B cell (primary cell): ENCODE measurements at regions not wholly inside any gene's neighbourhood (a gene's known extent, or its start where the extent isn't known, plus 50 kb on each side); places are given as distances from the start of the nearest gene placed in this dataset.

Source experiments
- ATAC-seq: fragments of 200-7000 bp; cut with Tn5 transposase; one replicate; pipeline ENCODE4 v1.10.0; 2021; ENCODE audit warnings: low read depth, mild to moderate bottlenecking, moderate number of reproducible peaks, moderate library complexity
- CTCF ChIA-PET: fragments of 350-600 bp; sonication (Branson Sonifier 250); formaldehyde crosslinking; loops from one replicate; lab custom pipeline; 2021; ENCODE audit warnings: antibody characterized with exemption, inconsistent platforms; lab: Charles Lee
- POLR2A ChIA-PET: fragments of 350-600 bp; sonication (Branson Sonifier 250); formaldehyde crosslinking; loops from one replicate; lab custom pipeline; 2021; ENCODE audit warnings: antibody characterized with exemption; lab: Charles Lee
- DNase-seq: peaks from one replicate; pipeline ENCODE4 v3.0.0; 2013
- H2AFZ ChIP-seq: 2 replicates; pipeline ENCODE4 v1.6.1; 2012; ENCODE audit warnings: mild to moderate bottlenecking, low read depth, low read length; ENCODE audit not compliant: insufficient read depth, poor library complexity, severe bottlenecking
- H3K27ac ChIP-seq, 2 donors: 1 replicate in 1 of 2; 2 replicates in 1 of 2; pipeline ENCODE4 v1.5.1; 2012 to 2013; ENCODE audit warnings: low read length in 2 of 2, mild to moderate bottlenecking in 2 of 2, moderate library complexity in 1 of 2
- H3K27me3 ChIP-seq, 4 experiments: fragments of 200-600 bp in 1 of 4; sonication (generic) in 1 of 4; replicated peaks in 1 of 4; 1 replicate in 2 of 4; 2 replicates in 2 of 4; pipeline versions ENCODE4 v1.6.1 to v1.7.0; 2013 to 2016; ENCODE audit warnings: low read length in 3 of 4, mild to moderate bottlenecking in 2 of 4, mixed read lengths in 1 of 4, moderate library complexity in 1 of 4; ENCODE audit not compliant: insufficient read depth in 4 of 4, control insufficient read depth in 3 of 4; ENCODE audit errors: control extremely low read depth in 1 of 4
- H3K36me3 ChIP-seq, 2 experiments: replicated peaks in 1 of 2; 1 replicate in 1 of 2; 2 replicates in 1 of 2; pipeline versions ENCODE4 v1.6.1 to v1.7.1; 2013; ENCODE audit warnings: low read length in 1 of 2; ENCODE audit not compliant: insufficient read depth in 2 of 2, control insufficient read depth in 1 of 2; ENCODE audit errors: control extremely low read depth in 1 of 2, extremely low read depth in 1 of 2
- H3K4me1 ChIP-seq, 2 donors: fragments of 200-600 bp in 1 of 2; sonication (generic) in 1 of 2; 1 replicate in 1 of 2; 2 replicates in 1 of 2; pipeline versions ENCODE4 v1.5.1 to v1.6.1; 2013 to 2017; ENCODE audit warnings: low read length in 2 of 2; ENCODE audit not compliant: control insufficient read depth in 2 of 2, insufficient read depth in 2 of 2
- H3K4me2 ChIP-seq: replicated peaks from 2 replicates; pipeline ENCODE3; 2012; ENCODE audit warnings: mild to moderate bottlenecking, low read depth, low read length; ENCODE audit not compliant: poor library complexity, severe bottlenecking
- H3K4me3 ChIP-seq, 5 experiments: fragments of 200-600 bp in 1 of 5; sonication (generic) in 1 of 5; 1 replicate in 3 of 5; 2 replicates in 2 of 5; pipeline versions ENCODE4 v1.5.1 to v1.7.0; 2011 to 2016; ENCODE audit warnings: low read length in 4 of 5, mild to moderate bottlenecking in 4 of 5, low read depth in 2 of 5, control low read depth in 1 of 5, moderate library complexity in 1 of 5; ENCODE audit not compliant: insufficient read depth in 1 of 5; ENCODE audit errors: control extremely low read depth in 1 of 5, extremely low read depth in 1 of 5
- H3K79me2 ChIP-seq: fragments of 200-600 bp; sonication (generic); one replicate; pipeline ENCODE4 v1.6.0; 2016; ENCODE audit warnings: low read length; ENCODE audit not compliant: control insufficient read depth, insufficient read depth
- H3K9ac ChIP-seq: fragments of 200-600 bp; sonication (generic); 2 replicates; pipeline ENCODE4 v1.6.1; 2017; ENCODE audit warnings: mild to moderate bottlenecking, low read length, moderate library complexity
- H3K9me3 ChIP-seq, 3 donors: one replicate each; pipeline versions ENCODE4 v1.6.1 to v1.7.1; 2013; ENCODE audit warnings: low read length in 2 of 3; ENCODE audit not compliant: control insufficient read depth in 2 of 3, insufficient read depth in 1 of 3; ENCODE audit errors: control extremely low read depth in 1 of 3
- H4K20me1 ChIP-seq: 2 replicates; pipeline ENCODE4 v1.6.0; 2012; ENCODE audit warnings: mild to moderate bottlenecking, low read length; ENCODE audit not compliant: insufficient read depth, control insufficient read depth, poor library complexity, severe bottlenecking
- H3K27ac Mint-ChIP-seq: one replicate; pipeline ENCODE4 v1.8.0; 2021; ENCODE audit warnings: mixed read lengths
- H3K27me3 Mint-ChIP-seq: one replicate; pipeline ENCODE4 v1.8.0; 2021; ENCODE audit warnings: mixed read lengths
- H3K4me1 Mint-ChIP-seq: one replicate; pipeline ENCODE4 v1.8.0; 2021; ENCODE audit warnings: mixed read lengths
- H3K4me3 Mint-ChIP-seq: one replicate; pipeline ENCODE4 v1.8.0; 2021; ENCODE audit warnings: mixed read lengths
- H3K9me3 Mint-ChIP-seq: one replicate; pipeline ENCODE4 v1.8.0; 2022; ENCODE audit warnings: mixed read lengths; ENCODE audit not compliant: insufficient read depth
- CTCF ChIP-seq: fragments of 200-600 bp; IDR thresholded peaks from one replicate; pipeline ENCODE4 v1.8.0; 2022; ENCODE audit warnings: antibody characterized with exemption, mild to moderate bottlenecking
- EZH2 ChIP-seq: IDR thresholded peaks from 2 replicates; pipeline ENCODE4 v1.6.1; 2012; ENCODE audit warnings: borderline replicate concordance, low read depth, mild to moderate bottlenecking, moderate library complexity, low read length; ENCODE audit not compliant: insufficient read depth, poor library complexity, severe bottlenecking
- WGBS: methylation state at CpG from one replicate; pipeline ENCODE4 v1.1.5; 2013; ENCODE audit warnings: missing lambda C conversion rate; ENCODE audit not compliant: insufficient coverage; 5-methylcytosine and 5-hydroxymethylcytosine counted together
- intact Hi-C: fragments of 100-400 bp; cut with micrococcal nuclease; formaldehyde crosslinking; loops from one replicate; pipeline ENCODE4 v1.10.0; 2022

- ChIA-PET POLR2A (no interaction called here), CTCF (no interaction called here)
- no peaks in the 10 kb centered on the region for H3K27me3 ChIP-seq
- H3K9me3 ChIP-seq = no peaks in the 10 kb centered on the region
- H3K4me3 ChIP-seq = no peak overlapping the region
- no peak overlapping the region for H3K4me2 ChIP-seq
- DNase-seq (no peak), ATAC-seq (no peak)
- no peak overlapping the region for H3K9ac ChIP-seq
- no peak overlapping the region for H3K27ac Mint-ChIP-seq
- no peak overlapping the region for H3K27ac ChIP-seq
- H3K27me3 Mint-ChIP-seq = no peaks in the 10 kb centered on the region
- no peaks in the 10 kb centered on the region for H3K79me2 ChIP-seq
- no peaks in the 10 kb centered on the region for H4K20me1 ChIP-seq
- intact Hi-C loops = no loop called here
- H3K4me1 Mint-ChIP-seq = no peaks in the 10 kb centered on the region
- H3K4me3 Mint-ChIP-seq = no peak overlapping the region
- H2AFZ ChIP-seq = no peak overlapping the region
- TF ChIP-seq CTCF (no peak), EZH2 (no peak)
- WGBS = 80% methylated on average over 4 of the region's 8 CpGs
- H3K36me3 ChIP-seq = no peaks in the 10 kb centered on the region
- H3K9me3 Mint-ChIP-seq = peaks cover 4% of the 10 kb centered on the region
- H3K4me1 ChIP-seq = no peaks in the 10 kb centered on the region
These were observed 404.1 kb downstream of the CBLN2 start for GRCh38 chr18:72140007-72140406.

DNA sequence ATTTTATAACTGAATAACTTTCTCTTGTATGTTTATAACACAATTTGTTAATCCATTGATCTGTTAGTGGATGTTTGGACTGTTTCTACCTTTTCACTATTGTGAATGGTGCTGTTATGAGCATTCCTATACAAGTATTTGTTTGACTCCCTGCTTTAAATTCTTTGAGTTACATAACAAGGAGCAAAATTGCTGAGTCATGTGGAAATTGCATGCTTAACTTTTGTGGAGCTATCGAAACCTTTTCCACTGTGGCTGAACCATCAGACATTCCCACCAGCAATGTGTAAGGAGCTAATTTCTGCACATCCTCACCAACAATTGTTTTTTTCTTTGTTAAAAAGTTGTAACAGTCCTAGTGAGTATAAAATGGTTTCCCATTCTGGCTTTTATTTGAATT lies 415.5 kb downstream of the CBLN2 start:
- Mint-ChIP-seq H3K27ac (no peak overlapping the region), H3K4me3 (no peak overlapping the region), H3K4me1 (no peaks in the 10 kb centered on the region), H3K27me3 (no peaks in the 10 kb centered on the region), H3K9me3 (peaks cover 7% of the 10 kb centered on the region)
- no peak for DNase-seq
- Histone ChIP-seq H3K27ac (no peak overlapping the region), H3K4me1 (no peaks in the 10 kb centered on the region), H3K79me2 (no peaks in the 10 kb centered on the region), H3K36me3 (no peaks in the 10 kb centered on the region), H3K9me3 (no peaks in the 10 kb centered on the region), H3K9ac (no peak overlapping the region), H3K4me3 (no peak overlapping the region), H4K20me1 (no peaks in the 10 kb centered on the region), H3K4me2 (no peak overlapping the region), H2AFZ (no peak overlapping the region), H3K27me3 (no peaks in the 10 kb centered on the region)
- intact Hi-C loops = no loop called here
- no peak for ATAC-seq
- POLR2A ChIA-PET = no interaction called here
- no CpG with 5 or more reads among the region's 1 CpG for WGBS
- CTCF ChIA-PET = no interaction called here
- TF ChIP-seq CTCF (no peak), EZH2 (no peak)
